ENCODE measurements at regions not wholly inside any gene's neighbourhood (a gene's known extent, or its start where the extent isn't known, plus 50 kb on each side); places are given as distances from the start of the nearest gene placed in this dataset.
"Not testable (repeated sequence)": the region's sequence is repeated elsewhere in the genome, so short reads cannot be mapped to it uniquely, and the experiment has no call there.

GRCh38 chr7:138316421-138317043, 143.5 kb upstream of the TRIM24 start:
- no peak for TF ChIP-seq CTCF (conservative IDR thresholded peaks at IDR 0.05; ENCODE audit: control insufficient read depth, insufficient read depth, low read depth, low read length)
- no peak overlapping the region for H3K4me3 ChIP-seq (ENCODE audit: control insufficient read depth, low read depth, low read length)
- no peak for DNase-seq (ENCODE audit: low read depth)

DNA sequence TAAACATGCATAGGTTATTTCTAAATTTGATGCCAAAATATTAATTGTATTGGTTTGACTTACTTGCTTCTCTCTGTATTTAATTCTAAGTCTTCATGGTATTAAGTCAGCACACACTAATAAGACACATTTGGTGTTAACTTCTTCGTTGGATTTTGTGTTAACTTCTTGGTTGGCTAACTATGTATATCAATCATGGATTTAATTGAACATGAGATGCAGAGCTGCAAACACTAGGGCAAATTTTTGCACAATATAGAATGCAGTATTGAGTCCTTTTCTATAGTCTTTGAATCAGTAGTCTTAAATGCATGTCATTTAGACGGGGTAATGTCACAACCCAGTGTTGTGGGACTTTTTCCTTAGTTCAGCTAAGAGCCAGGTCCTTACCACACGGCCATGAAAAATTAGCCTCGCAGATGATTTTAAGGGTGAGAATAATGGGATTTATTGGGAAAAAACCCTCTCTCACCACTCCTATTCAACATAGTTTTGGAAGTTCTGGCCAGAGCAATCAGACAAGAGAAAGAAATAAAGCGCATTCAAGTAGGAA, 142.9 kb upstream of the TRIM24 start:
- TF ChIP-seq CTCF (conservative IDR thresholded peaks at IDR 0.05; ENCODE audit: control insufficient read depth, insufficient read depth, low read depth, low read length) = no peak
- H3K4me3 ChIP-seq (ENCODE audit: control insufficient read depth, low read depth, low read length) = no peak overlapping the region
- no peak for DNase-seq (ENCODE audit: low read depth)

DNA sequence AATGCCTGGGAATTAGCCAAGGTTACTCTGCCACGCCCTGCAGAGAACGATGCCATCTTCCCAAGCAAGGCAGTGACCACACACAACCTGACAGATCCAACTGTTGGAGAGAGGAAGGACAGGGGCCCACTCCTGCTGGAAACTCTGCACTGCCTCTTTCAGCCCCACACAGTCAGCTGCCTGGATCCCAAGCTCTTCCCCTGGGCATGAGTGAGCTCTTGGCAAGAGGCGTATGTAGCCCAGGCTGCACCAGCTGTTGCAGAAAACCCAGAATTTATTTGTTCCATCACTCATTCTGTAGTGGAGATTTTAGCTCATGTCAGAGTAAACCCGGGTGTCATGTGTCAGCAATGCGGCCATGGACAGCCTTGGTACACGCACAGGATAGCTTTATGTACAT, 135.1 kb upstream of the TRIM24 start:
- TF ChIP-seq CTCF (conservative IDR thresholded peaks at IDR 0.05; ENCODE audit: control insufficient read depth, insufficient read depth, low read depth, low read length) = no peak
- DNase-seq (ENCODE audit: low read depth) = no peak

DNA sequence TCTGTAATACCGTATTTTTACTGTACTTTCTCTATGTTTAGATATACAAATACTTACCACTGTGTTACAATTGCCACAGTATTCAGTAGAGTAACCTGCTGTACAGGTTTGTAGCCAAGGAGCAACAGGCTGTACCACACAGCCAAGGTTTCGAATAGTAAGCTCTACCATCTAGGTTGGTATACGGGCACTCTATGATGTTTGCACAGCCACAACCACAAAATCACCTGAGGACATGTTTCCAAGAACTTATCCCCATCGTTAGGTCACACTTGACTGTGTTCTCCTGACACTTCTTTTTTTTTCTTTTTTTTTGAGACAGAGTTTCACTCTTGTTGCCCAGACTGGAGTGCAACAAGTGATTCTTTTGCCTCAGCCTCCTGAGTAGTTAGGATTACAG, 134.6 kb upstream of the TRIM24 start:
- H3K4me3 ChIP-seq (ENCODE audit: control insufficient read depth, low read depth, low read length) = no peak overlapping the region
- no peak for TF ChIP-seq CTCF (conservative IDR thresholded peaks at IDR 0.05; ENCODE audit: control insufficient read depth, insufficient read depth, low read depth, low read length)

More for the DNA sequence above, 135.1 kb upstream of the TRIM24 start:
- no peak overlapping the region for H3K4me3 ChIP-seq (ENCODE audit: control insufficient read depth, low read depth, low read length)

GRCh38 chr7:138328215-138328614, 131.8 kb upstream of the TRIM24 start:
- no peak overlapping the region for H3K4me3 ChIP-seq (ENCODE audit: control insufficient read depth, low read depth, low read length)
- DNase-seq (ENCODE audit: low read depth) = no peak
- TF ChIP-seq CTCF (conservative IDR thresholded peaks at IDR 0.05; ENCODE audit: control insufficient read depth, insufficient read depth, low read depth, low read length) = no peak

More for the DNA sequence above, 134.6 kb upstream of the TRIM24 start:
- DNase-seq (ENCODE audit: low read depth) = no peak

DNA sequence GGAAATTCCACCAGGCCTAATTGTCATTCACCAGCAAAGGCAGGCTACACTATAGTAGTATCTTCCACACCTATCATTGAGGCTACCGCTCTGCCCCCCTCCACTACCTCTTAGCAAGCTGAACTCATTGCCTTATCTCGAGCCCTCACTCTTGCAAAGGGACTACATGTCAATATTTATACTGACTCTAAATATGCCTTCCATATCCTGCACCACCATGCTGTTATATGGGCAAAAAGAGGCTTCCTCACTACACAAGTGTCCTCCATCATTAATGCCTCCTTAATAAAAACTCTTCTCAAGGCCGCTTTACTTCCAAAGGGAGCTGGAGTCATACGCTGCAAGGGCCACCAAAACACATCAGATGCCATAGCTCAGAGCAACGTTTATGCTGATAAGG, 127.2 kb upstream of the TRIM24 start:
- not testable (repeated sequence) for DNase-seq (ENCODE audit: low read depth); H3K4me3 ChIP-seq (ENCODE audit: control insufficient read depth, low read depth, low read length)

DNA sequence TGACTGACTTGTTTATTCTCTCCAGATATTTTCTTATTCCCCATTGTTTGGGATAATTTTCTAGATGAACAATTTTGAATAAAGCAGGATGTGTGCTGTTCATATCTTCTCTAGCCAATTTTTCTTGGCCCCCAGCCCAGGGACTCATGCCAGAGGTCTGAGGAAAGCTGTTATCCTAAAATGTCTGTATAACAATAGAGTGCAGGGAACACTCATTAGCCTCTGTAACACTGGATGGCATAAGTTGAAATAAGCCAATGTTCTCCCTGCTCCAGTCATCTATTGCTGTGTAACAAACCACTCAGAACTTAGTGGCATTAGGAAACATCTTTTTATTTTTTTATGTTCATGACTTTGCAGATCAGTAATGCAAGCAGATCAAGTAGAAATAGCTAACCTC, 121.7 kb upstream of the TRIM24 start:
- no peak for TF ChIP-seq CTCF (conservative IDR thresholded peaks at IDR 0.05; ENCODE audit: control insufficient read depth, insufficient read depth, low read depth, low read length)
- H3K4me3 ChIP-seq (ENCODE audit: control insufficient read depth, low read depth, low read length) = no peak overlapping the region
- no peak for DNase-seq (ENCODE audit: low read depth)

GRCh38 chr7:138339229-138339628, 120.8 kb upstream of the TRIM24 start:
- DNase-seq (ENCODE audit: low read depth); H3K4me3 ChIP-seq (ENCODE audit: control insufficient read depth, low read depth, low read length): not testable (repeated sequence)

All from fibroblast of mammary gland (primary cell).